ENCODE measurements at regions not wholly inside any gene's neighbourhood (a gene's known extent, or its start where the extent isn't known, plus 50 kb on each side); places are given as distances from the start of the nearest gene placed in this dataset.

- no peak for TF ChIP-seq CTCF (IDR thresholded peaks at IDR 0.05 in 8 of 11, conservative IDR thresholded peaks at IDR 0.05 in 3 of 11)
- no peak for TF ChIP-seq POLR2AphosphoS5 (IDR thresholded peaks at IDR 0.05)
- TF ChIP-seq POLR2A (IDR thresholded peaks at IDR 0.05), result no peak
Measured at GRCh38 chr7:54060643-54061042, 481.5 kb upstream of the VSTM2A start.

Measured in spleen (tissue), 7 donors.